Glomerular visceral epithelial cell (primary cell): ENCODE measurements at regions not wholly inside any gene's neighbourhood (a gene's known extent, or its start where the extent isn't known, plus 50 kb on each side); places are given as distances from the start of the nearest gene placed in this dataset.
"Not testable (repeated sequence)": the region's sequence is repeated elsewhere in the genome, so short reads cannot be mapped to it uniquely, and the experiment has no call there.

Experiments
- DNase-seq: peaks from one replicate; pipeline ENCODE4 v3.0.0-alpha.2; 2016; ENCODE audit errors: extremely low spot score

DNA sequence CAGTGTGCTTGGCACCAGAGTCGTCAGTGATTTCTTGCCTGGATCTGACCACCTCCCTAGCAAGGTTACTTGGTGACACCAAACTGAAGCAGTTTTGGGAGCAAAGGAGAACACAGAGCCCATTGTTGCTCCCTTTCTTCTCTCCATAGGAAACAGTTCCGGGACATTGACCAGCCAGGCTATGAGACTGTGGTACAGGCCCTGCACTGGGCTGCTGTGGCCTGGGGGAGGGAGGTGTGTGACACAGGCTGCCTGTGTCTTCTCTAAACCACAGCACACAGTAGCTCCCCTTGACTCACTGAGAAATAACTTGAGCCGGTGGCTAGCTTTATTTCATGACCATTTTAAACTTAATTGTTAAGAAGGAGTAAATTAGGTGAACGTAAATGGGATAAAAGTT, 214.8 kb upstream of the UBL3 start:
- DNase-seq: peak; percentile 16

DNA sequence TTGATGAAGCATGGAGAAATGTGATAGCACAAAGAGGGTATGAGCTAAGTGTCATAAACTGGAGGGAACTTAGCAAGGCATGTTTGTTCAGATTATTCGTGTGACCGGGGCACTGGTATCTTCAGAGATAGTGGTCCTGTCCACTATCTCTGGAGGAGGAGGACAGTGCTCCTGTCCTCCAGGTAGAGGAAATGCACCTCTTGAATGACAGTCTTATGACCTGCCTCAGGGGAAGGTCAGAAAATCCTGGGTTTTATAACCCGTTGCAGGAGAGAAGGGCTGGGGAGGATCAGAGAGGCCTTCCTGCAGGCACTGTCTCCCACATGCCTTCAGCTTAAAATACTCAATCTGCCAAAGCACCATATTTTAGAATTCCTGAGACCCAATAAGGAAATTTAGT, 213.5 kb upstream of the UBL3 start:
- no peak for DNase-seq

DNA sequence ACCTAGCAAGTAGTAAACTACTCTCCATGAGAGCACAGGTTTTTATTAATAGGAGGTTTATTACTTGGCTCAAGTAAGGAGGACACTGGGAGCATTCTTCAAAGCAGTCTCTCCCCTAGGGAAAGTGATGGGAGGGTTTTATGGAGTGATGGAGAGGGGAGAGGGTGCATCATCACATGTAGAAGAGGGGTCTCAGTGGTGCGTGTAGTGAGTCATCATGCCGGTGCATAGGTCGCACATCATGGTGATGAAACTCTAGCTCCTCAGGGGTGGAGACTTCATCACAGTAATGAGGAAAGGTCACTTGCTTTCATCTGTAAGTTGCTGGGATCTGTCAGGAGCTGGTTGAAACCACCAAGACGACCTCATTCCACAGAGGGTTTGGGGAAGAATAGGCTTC, 210.8 kb upstream of the UBL3 start:
- DNase-seq: peak; percentile 18

DNA sequence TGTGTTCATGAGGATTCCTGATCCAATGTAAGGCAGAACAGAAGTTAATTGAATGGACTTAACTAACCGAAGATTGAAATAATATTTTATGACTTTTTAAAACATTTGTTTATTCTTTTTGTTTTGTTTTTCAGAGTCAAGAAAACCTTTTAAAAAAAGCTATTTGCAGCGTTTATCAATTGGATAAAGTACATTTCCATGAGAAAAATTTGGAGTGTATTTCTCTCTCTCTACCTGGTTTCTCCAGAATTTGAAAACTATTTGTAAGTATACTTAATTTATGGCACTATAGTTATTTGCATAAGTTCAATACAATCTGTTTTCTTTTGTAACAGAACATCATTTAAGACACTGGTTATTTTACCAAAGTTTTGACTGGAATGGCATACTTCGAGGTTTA, 208.0 kb upstream of the UBL3 start:
- DNase-seq: no peak

DNA sequence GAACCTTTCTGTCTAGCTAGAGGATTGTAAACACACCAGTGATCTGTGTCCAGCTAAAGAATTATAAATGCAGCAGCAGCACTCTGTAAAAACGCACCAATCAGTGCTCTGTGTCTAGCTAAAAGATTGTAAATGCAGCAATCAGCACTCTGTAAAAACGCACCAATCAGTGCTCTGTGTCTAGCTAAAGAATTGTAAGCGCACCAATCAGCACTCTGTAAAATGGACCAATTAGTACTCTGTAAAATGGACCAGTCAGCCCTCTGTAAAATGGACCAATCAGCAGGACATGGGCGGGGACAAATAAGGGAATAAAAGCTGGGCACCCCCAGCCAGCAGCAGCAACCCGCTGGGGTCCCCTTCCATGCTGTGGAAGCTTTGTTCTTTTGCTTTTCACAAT, 204.1 kb upstream of the UBL3 start:
- not testable (repeated sequence) for DNase-seq

DNA sequence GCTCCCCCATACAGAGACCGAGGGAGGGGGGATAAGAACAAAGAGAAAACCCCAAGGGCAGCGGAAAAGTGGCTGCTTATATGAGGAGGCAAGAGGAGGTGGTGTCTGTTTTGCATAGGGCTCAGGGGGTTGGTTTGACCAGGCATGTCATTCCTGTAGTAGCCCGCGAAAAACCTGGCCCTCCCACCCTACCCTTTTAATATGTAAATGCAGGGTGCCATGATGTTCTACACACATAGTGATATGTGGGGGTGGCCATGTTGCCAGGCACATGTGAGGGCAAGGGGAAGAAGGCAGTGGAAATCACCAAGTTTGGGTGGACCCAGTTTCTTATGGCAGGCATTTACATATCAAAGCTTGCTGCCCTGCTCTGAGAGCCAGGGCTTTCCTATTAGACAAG, 203.5 kb upstream of the UBL3 start:
- DNase-seq: no peak

DNA sequence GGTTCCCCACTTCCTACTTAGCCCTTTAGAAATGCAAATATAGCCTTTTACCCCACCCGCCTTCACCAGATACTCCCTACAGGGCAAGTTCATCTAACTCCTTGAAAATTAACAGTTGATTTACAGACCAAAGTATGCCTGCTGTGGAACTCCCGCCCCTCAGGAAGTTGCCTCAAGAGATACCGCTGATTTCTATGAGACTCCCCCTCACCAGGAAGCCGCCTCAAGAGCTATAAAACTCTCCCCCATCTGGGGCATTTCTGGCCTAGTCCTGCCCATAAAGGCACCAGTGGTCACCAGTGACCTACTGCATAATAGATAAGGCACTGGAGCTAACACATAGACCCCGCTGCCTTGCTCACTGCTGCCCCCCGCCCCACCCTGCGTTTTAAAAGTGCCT, 201.7 kb upstream of the UBL3 start:
- no peak for DNase-seq

DNA sequence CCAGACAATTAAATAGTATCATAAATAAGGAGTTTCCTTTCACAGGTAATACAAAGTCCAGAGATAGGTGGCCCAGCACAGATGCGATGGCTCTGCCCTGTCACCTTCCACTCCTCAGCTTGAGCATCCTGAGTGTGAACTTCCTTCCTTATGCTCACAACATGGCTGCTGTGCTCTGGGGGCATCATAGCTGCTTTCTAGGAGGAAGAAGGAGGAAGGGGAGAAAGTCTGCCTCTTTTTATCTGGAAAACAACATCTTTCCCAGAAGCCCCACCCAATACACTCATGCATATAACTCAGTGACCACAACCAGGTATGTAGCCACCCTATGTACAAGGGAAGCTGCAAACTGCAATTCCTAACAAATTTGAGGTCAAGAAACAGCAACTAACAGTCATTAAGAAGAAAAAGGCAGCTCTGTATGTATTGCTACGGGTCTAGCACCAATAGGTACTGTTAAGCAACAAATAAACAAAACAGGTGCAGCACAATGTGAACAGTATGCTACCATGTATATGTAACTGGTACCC, 201.2 kb upstream of the UBL3 start:
- no peak for DNase-seq

DNA sequence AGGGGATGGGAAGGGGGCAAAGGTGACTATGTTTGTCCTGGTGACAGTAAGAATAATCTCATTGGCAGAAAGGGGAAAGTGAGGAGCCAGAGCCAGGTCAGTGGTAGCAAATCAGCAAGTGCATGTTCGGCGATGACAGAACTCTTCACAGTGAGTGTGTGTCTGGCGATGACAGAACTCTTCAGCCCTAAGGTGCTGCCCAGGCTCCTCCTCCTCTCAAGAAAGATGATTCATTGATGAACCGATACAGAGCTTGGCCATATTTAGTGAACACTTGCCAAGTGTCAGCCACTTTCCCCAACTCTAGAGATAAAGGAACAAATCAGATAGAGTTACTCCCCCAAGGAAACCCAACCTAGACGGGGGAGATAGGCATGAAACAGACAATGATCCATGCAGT, 199.3 kb upstream of the UBL3 start:
- no peak for DNase-seq

DNA sequence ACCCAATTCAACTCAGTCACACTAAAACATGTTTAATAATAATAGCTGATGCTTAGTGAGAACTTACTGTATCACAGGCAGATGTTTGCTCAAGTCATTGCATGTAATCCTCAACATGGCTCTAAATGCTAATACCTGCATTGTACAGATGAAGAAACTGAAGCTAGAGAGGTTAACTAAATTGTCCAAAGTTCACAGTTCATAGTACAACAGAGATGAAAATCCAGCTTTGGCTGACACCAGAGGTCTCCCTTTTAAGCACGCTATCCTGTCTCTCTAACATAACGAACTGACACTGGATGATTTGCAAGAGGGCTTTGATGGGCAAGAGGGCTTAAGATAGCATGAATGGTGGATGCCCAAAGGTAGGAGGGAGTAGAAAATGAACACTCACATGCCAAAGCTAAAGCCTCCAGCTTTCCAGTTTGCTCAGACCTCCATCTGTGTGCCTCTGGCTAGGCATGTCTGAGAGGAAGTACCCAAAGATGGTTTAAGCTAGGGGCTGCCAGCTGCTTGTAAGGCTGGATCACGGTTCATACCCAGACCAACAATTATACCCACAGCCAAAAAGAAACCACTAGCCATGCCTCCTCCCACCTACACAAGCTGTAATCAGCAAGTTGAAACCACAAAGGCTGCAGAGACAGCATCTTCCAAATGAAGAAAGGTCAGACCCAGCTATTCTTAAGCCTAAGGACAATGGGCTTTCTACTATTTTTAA, 196.9 kb upstream of the UBL3 start:
- no peak for DNase-seq

DNA sequence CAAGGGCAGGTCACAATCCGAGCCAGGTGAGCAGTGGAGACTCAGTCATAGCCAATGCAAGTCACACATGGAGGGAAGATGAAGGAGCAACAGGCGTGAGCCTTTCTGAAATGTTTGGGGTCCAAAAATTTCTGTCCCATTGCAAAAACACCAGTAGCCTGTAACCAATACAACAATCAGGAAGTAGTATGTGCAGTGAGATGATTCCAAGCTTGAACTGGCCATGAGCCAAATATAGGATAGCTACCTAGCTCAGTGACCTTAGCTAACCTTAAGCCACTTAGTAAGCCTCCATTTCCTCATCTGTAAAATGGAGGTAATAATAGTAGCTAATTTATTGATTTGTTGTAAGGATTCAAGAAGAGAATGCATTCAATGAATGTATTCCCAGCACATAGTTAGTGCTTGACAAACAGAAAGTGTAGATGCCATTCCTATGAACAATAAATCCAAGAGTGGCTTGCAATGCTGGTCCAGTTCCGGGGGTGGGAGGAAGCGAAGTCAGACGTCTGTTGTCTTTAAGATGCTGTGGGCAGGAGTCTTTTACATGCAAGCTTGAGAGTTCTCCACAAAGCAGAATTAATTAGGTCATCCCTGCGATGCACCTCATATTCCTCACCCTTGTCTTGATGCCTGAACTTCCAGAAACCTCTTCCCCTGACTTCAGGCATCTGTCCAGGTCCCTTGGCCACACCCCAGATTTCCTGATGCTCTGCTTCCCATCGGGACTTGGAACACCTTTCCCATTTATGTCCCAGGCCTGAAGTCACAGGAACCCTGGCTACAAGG, 195.7 kb upstream of the UBL3 start:
- peak; percentile 17 for DNase-seq

DNA sequence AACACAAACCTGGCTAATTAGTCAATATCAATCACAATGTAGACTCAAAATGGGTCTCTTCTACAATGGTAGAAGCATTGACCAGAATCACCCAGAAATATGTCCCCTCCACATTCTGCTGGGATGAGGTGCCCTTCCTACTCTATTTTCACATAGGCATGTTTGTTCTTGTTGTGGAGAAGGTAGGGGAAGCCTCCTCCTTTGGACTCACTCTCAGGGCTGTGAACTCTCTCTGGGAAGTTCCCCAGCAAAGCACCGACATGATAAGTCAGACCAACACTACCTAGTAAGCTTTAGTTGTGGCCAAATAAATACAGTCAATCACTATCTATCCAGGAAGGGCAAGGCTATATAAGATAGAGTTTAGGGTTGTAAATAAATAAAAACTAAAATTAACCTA, 194.5 kb upstream of the UBL3 start:
- DNase-seq: no peak

DNA sequence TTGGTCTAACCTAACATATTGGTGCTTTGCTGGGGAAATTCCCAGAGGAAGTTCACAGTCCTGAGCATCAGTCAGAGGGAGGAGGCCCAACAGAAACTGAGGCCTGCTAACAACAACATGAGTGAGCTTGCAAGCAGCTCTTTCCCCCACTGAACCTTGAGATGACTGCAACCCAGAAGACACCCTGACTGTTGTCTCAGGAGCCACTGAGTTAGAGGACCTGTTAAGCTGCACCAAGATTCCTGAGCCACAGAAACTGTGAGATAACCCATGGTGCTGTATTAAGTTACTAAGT, 193.2 kb upstream of the UBL3 start:
- DNase-seq: no peak

DNA sequence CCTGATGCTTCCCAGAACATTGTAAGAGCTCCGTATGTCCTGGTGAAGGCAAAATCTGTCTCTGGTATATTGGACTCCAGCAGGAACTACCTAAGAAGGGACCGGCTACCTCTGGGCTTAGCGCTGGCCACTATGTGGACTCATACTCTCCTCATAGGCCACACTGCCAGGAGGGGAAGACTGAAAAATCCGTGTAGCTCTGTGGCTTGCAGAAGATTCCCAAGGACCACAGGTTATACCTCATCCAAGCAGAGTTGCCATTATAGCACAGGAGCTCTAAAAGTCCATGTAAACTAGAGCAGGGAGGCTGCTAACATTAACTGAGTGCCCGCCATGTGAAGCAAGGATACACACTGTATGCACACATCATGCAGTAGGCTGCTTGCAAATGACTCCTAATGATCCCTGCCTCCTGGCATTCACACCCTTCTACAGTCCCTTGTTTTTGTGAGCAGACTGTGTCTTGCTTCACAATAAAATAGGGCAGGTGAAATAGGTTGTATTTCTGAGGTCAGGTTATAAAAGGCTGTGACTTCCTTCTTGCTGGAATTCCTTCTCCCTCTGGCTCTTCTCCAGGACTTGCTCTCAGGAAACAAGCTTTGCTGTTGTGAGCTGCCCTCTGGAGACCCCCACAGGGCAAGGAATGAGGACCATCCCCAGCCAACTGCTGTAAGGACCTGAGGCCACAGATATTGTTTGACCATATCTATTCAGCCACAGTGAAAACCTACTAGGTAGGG, 192.6 kb upstream of the UBL3 start:
- no peak for DNase-seq

DNA sequence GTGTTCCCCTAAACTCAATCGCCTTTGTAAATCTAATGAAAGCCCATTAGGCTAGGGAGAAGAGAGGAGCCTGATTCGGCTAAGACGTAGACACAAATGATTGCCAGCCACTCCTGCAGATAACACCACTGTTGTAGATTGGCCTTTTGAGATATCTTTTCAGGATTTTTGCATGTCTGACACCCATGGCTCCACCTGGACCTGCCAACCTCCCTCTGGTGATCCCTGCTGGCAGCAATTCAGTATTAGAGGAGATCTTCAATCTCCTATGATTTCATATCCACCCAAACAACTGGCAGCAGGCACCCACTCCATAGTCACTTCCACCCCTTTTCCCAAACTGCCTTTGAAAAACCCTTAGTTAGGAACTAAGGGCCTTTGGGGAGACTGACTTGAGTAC, 191.9 kb upstream of the UBL3 start:
- no peak for DNase-seq

DNA sequence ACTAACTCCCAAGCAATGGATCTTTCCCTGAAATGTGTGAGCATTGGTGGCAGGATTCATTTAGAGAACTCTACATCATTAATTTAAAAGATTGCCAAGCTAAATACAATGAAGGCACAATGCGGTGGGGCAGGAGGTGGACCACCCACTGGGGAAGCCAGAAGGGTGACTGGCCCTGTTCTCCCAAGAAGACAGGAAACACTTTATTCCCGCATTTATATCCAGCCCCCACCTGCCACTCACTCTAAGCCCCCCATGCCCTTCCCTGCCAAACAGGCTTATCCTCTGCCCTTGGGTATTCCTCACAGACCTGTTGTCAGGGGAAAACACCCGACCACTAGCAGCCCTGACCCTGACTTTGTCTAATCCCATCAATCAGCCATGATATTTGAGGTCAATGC, 189.1 kb upstream of the UBL3 start:
- DNase-seq: no peak

DNA sequence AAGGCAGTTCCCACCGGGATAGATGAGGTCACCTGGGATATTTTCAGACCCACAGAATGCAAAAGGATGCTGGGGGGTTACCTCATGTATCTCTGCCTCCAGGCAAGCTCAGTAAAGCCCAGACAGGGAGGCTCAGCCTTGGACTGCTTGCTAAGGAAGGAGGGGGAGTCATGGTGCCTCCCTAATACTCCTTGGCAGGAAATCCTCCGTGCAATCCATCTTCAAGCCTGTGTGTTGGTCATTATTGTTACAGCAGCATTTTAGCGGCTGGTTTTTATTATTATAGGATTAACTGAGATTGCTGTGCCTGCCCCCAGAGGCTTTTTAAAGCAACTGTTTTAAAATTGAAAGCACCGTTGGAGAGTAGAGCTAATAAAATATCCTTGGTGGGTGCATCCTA, 188.5 kb upstream of the UBL3 start:
- no peak for DNase-seq

DNA sequence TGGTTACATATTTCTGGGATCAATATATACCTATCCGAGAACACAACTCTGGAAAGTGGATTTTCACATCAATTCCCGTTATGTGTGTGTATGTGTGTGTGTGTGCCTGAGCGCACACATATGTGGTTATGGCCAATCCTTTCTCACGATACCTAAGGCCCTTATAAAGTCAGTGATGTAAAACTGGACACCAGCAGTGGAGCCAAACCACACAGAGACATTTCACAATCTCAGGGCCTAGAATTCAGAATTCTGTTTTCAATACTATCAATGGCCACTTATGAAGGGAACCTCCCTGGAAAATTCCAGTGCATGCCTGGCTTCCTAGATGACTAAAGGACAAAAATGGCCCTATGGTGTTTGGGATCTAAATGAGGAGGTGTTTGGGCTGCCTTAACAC, 187.3 kb upstream of the UBL3 start:
- DNase-seq: peak; percentile 55

DNA sequence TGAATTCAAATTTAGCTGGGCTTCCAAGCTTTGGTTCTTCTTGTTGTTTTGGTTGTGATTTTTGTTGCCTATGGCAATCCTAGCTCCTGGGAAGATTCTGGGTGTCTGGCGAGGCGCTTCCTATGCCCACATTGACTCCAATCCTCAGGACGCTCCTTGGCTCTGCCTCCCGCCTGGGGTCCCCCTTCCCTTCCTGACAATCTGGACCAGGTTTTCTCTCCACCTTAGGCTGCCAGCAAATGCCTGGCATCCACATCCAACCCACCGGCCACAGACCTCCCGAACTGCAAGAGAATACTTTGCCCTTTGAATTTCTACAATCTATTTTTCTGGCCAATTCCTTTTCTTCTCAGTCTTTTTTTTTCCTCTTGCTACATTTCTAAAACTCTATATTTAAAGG, 186.9 kb upstream of the UBL3 start:
- peak; percentile 8 for DNase-seq

DNA sequence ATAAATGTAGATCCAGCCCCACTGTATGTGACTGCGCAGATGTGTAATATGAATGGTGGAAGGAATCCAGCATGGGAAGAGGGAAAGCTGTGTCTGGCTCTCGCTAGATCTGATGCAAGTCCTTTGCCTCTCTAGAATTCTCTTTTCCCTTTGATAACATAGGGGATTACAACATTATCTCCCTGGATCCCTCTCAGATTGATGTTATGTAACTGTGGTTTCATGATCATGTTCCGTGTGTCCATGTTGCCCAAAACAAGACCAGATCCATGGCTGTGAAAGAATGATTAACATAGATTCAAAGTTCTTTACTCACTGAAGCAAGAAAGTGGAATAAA, 184.0 kb upstream of the UBL3 start:
- DNase-seq: no peak

DNA sequence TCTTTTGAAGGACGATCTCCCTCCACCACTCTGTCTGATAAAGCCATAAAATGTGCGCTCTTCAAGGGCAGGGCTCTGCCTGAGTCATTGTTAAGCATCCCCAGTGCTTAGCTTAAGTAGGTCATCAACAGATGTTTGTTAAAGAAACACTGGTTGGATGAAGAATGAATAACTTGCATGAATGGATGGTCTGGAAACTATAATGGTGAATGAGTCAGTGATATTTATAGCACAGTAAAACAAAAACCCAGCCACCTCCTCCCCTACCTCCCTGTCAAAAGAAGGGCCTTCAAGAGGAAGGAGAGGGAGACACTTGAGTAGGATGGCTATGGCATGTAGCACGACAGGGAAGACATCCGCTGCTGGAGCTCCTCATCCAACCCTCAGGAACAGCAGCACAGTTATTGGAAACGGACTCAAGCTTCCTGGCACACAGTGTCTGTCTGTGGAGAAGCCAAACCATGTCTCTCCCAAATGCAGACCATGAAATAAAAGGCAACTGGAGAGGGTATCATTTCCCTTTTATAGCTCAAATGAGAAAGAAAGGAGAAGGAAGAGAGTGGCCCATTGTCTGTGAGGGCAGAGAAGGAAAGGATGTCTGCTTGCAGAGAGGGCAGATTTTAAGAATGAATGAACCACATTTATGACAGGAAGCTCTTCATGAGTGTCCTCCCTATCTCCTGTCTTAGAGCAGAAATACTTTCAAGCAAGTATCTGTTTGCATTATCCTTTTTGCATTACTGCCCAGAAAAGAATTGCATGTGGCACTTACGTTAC, 183.5 kb upstream of the UBL3 start:
- DNase-seq: peak; percentile 59

DNA sequence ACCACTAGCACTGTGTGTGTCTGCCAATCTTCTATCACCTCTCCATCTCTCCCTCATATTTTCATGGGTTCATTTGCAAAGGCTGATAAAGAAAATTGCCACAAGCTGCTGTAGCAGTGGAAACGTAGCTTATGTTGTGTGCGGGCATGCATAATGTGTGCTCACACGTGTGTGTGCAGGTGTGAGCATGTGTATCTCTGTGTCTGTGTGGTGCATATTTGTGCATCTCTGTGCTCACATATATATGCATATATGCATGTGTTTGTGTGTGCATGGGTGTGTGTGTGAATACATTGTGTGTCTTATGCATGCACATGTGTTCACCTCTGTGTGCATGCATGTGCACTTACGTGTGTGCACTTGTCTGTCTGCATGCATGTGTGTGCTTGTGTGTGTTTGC, 181.8 kb upstream of the UBL3 start:
- DNase-seq: no peak
